CD4-positive, alpha-beta T cell treated with Interleukin-17A for 4 hours (primary cell): ENCODE measurements at regions not wholly inside any gene's neighbourhood (a gene's known extent, or its start where the extent isn't known, plus 50 kb on each side); places are given as distances from the start of the nearest gene placed in this dataset.

Experiments
- DNase-seq: peaks from one replicate; pipeline ENCODE4 v3.0.0-alpha.2; 2020; ENCODE audit warnings: mixed read lengths

GRCh38 chr2:195027947-195028346 lies 629.1 kb upstream of the SLC39A10 start:
- DNase-seq, result no peak

GRCh38 chr2:195026261-195026660 lies 630.8 kb upstream of the SLC39A10 start:
- no peak for DNase-seq

- DNase-seq, result no peak
These were observed 634.6 kb upstream of the SLC39A10 start for GRCh38 chr2:195022508-195022830.

DNA sequence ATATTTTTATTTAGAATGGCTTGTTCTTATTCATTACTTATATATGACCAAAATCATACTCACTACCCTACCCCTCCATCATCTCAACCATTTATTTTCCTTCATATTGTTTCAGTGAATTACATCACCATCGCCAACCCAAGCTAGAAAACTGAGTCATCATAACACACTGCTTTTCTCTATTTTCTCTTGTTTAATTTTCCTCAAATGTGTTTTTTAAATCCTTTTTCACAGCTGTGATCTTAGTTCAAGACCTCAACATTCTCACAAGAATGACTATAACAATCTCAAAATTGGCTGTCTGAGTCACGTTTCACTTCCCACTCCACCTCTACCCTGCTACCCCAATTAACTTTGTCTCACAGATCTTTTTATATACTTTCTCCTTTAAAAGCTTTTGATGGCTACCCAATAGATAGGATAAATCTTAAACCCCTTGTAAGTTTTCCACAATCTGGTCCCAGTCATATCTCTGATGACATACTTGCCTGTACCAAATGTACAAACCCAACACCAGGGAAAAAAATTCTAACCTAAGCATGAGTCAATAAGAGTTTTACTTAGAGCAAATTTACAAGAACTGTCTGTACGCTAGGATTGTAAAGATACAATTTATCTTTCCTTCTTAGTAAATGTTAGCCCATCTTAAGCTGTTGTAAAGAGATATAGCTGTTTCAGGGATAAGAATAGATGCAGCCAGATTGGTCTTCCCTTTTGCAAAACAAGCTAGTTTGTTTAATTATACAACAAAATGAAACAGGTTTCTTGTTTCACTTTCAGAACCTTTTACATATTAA lies 635.1 kb upstream of the SLC39A10 start:
- DNase-seq, result no peak

DNA sequence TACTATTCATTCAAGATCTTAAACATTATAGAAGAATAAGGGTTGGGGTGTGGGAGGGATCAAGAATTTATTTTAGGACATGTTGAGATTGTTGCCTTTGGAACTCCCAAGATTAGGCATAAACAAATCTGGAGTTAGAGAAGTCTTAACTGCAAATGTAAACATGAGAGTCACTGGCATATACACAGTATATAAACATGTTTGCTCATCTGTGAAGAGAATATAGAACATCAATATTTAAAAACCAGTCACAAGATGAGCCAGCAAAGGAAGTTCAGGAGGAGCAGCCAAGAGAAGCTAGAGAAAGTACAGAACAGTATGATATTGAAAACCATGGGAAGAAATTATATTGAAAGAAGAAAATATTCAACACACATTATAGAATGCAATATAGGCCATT lies 638.6 kb upstream of the SLC39A10 start:
- DNase-seq, result no peak

GRCh38 chr2:195017890-195018289 lies 639.1 kb upstream of the SLC39A10 start:
- no peak for DNase-seq

DNA sequence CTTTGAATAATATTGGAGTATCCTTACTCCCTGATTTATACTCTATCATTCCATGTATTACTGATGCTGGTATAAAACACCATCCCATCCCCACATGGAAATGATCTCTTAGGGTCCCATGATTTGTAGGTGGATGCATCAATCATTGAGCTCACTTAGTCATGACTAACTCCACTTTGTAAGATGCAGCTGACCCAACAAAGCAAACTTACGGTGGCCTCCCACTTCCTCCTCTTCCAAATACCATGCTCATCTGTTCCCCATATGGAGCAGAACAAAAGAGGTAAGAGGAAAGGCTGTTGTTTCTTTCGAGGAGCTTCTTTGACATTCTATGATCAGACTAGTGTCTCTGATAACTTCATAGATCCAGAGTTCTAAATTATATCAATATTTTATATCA lies 640.2 kb upstream of the SLC39A10 start:
- no peak for DNase-seq

DNA sequence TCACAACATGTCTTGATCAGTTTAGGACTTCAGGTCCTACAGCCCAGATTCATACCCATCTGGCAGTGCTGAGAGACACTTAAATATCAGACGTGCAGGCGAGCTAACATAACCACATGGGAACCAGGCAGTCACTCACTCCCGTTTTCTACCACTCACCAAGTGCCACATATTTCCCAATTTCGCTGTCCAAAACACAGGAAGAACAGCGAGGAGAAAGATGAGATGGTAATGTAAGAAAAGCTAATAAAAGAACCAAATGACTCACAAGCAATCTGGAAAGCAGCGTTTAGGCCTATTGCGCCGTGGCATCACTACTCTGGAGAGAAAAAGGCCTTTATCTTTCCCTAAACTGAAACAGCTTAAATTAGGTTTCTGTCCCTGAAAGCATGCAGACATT lies 647.8 kb upstream of the SLC39A10 start:
- DNase-seq, result no peak

GRCh38 chr2:195006856-195007255 lies 650.2 kb upstream of the SLC39A10 start:
- no peak for DNase-seq

- no peak for DNase-seq
These were observed 653.0 kb upstream of the SLC39A10 start for GRCh38 chr2:195003881-195004471.

GRCh38 chr2:195001924-195002323 lies 655.1 kb upstream of the SLC39A10 start:
- no peak for DNase-seq

- DNase-seq, result no peak
These were observed 657.3 kb upstream of the SLC39A10 start for GRCh38 chr2:194999771-195000170.

GRCh38 chr2:194992648-194993047 lies 664.4 kb upstream of the SLC39A10 start:
- DNase-seq, result no peak

- DNase-seq, result no peak
These were observed 671.8 kb upstream of the SLC39A10 start for GRCh38 chr2:194985258-194985657.

- no peak for DNase-seq
These were observed 694.8 kb upstream of the SLC39A10 start for GRCh38 chr2:194962254-194962653.

DNA sequence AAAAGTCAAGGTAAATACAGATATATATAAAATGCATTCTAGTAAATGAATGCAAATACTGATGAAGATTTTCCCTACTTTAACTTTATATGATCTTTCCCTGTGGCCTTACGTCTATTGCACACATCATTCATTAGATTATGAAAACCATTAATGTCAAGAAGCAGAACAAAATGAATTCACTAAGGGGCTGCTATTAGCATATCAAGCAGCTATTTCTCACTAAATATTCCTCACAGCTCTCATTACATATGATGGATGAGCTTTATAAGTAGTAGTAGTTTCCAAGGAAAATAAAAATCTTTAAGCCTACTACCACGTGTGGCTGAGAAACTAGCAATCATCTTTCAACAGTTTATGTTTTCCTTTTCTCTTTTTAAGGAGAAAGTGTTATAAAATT lies 702.8 kb upstream of the SLC39A10 start:
- DNase-seq, result no peak

DNA sequence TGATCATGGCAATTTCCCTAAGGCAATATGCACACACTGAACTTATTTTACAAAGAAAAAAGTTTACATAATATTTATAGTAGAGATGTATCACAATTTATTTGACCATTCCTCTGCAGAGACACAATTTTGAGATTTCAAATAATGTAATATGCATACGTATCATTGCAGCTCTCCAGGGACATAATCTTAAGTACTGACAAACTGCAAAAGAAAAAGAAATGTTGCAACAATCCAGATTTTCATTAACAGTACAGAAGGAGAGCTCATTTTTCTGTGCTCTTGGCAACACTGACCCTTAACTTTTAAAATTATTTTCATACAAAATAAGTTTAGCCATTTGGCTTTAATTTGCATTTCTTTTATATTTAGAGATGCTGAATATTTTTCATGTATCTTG lies 710.2 kb upstream of the SLC39A10 start:
- DNase-seq, result no peak

- DNase-seq, result no peak
These were observed 719.0 kb upstream of the SLC39A10 start for GRCh38 chr2:194938066-194938465.

DNA sequence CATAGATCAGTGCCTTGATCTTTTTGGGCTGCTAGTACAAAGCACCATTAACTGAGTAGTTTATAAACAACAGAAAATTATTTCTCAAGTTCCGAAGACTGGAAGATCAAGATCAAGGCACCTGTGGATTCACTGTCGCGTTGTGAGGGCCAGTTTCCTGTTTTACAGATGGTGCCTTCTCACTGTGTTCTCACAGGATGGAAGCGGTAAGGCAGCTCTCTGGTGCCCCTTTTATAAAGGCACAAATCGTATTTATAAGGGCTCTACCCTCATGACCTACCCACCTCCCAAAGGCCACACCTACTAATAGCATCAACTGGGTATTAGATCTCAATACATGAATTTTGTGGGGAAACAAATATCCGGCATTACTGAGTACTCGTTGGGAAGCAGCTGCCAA lies 729.5 kb upstream of the SLC39A10 start:
- no peak for DNase-seq

GRCh38 chr2:194926873-194927272 lies 730.2 kb upstream of the SLC39A10 start:
- no peak for DNase-seq

DNA sequence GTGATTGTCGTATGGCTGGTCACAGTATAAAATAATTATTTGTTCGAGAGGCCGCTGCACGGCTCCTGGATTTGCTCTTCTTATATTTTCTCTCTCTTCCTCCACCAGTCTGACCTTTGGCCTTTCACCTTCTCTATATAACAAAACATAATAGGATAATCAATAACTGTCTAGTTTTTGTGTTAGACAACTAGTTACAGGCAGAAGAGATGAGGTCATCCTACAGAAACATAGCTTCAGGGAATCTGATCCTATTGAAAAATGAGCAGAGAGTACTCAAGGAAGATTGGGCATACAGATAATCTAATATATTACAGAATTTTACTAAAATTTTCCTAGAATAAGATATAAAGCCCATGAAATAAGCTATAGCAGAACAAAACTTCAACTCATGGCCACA lies 731.3 kb upstream of the SLC39A10 start:
- no peak for DNase-seq

DNA sequence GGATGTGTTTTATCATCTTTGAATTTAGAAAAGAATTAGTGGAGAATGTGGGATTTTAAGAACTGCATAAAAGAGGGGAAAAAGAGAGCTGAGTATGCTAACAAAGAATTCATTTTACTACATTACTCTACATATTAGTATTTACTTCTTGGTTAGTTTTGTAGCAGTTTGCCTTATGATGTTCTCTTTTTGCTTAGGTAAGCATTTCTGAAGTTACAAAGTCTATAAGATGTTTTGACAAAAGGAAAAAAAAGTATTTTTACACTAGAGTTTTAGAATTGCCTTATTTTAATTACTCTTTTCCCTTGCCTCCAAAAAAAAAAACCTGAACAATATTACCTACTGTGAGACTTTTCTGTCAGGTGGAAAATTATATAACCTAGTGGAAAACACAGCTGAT lies 739.5 kb upstream of the SLC39A10 start:
- no peak for DNase-seq

DNA sequence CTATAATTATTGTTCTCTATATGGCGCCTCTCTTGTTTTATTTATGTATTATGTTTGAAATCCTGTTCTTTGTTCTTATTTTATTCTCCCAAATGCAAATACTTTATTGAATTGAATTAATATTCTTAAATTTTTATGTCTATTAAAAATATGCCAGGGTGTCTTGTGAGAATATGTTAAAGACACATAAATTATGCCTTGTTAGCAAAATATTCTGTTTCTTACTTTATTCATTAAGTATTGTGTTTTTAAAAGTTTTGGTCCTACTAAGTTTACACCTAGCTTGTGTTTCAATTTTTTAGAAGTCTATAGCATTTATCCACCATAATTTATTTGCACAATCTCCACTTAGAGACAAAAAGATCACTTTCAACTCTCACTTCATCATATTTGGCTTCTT lies 741.5 kb upstream of the SLC39A10 start:
- no peak for DNase-seq

GRCh38 chr2:194907569-194907968 lies 749.5 kb upstream of the SLC39A10 start:
- no peak for DNase-seq

DNA sequence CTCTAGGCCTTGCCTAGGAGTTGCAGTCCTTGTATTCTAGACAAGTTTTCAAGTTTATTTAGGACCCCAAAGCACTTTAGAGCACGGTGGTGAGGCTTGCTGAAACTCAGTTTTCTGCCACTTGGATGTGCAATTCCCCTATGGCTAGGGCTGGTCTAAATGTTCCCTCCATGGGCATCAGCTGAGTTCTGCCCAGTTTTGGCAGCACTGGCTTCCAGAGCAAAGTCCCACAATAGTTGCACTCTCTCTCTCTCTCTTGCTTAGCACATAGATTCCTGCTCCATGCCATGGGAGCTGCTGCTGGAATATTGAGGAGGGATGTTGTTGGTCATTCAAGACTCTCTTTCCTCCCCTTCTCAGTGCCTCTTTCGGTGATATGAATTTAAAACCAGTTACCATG lies 760.2 kb upstream of the SLC39A10 start:
- DNase-seq, result no peak
